ENCODE measurements at regions not wholly inside any gene's neighbourhood (a gene's known extent, or its start where the extent isn't known, plus 50 kb on each side); places are given as distances from the start of the nearest gene placed in this dataset.
A peak's percentile ranks its signal among the peaks of the same experiment; 100 is the strongest.
"Not testable (repeated sequence)": the region's sequence is repeated elsewhere in the genome, so short reads cannot be mapped to it uniquely, and the experiment has no call there.

GRCh38 chr5:110258460-110259216, 467.8 kb downstream of the TMEM232 start:
- peak; percentile 90 for DNase-seq

- no peak for DNase-seq
Measured at GRCh38 chr5:110262749-110263148, 463.7 kb downstream of the TMEM232 start.

- DNase-seq: no peak
Measured at GRCh38 chr5:110264661-110265060, 461.8 kb downstream of the TMEM232 start.

GRCh38 chr5:110265162-110265561, 461.3 kb downstream of the TMEM232 start:
- DNase-seq: no peak

GRCh38 chr5:110267714-110268113, 458.8 kb downstream of the TMEM232 start:
- no peak for DNase-seq

- no peak for DNase-seq
Measured at GRCh38 chr5:110268283-110268682, 458.2 kb downstream of the TMEM232 start.

- no peak for DNase-seq
Measured at GRCh38 chr5:110268985-110269384, 457.5 kb downstream of the TMEM232 start.

- DNase-seq: no peak
Measured at GRCh38 chr5:110269478-110270142, 456.9 kb downstream of the TMEM232 start.

GRCh38 chr5:110275878-110276277, 450.6 kb downstream of the TMEM232 start:
- DNase-seq: no peak

GRCh38 chr5:110278449-110278848, 448.0 kb downstream of the TMEM232 start:
- not testable (repeated sequence) for DNase-seq

- DNase-seq: not testable (repeated sequence)
Measured at GRCh38 chr5:110284121-110284520, 442.4 kb downstream of the TMEM232 start.

GRCh38 chr5:110288766-110289511, 437.5 kb downstream of the TMEM232 start:
- DNase-seq: no peak

- DNase-seq: no peak
Measured at GRCh38 chr5:110289512-110289810, 437.0 kb downstream of the TMEM232 start.

- no peak for DNase-seq
Measured at GRCh38 chr5:110290542-110290941, 435.9 kb downstream of the TMEM232 start.

- no peak for DNase-seq
Measured at GRCh38 chr5:110294281-110294680, 432.2 kb downstream of the TMEM232 start.

- no peak for DNase-seq
Measured at GRCh38 chr5:110297152-110297670, 429.3 kb downstream of the TMEM232 start.

- DNase-seq: no peak
Measured at GRCh38 chr5:110304176-110304575, 422.3 kb downstream of the TMEM232 start.

- DNase-seq: peak; percentile 7
Measured at GRCh38 chr5:110306650-110307049, 419.8 kb downstream of the TMEM232 start.

- no peak for DNase-seq
Measured at GRCh38 chr5:110309222-110309621, 417.2 kb downstream of the TMEM232 start.

GRCh38 chr5:110316566-110316965, 409.9 kb downstream of the TMEM232 start:
- not testable (repeated sequence) for DNase-seq

GRCh38 chr5:110321117-110321516, 405.4 kb downstream of the TMEM232 start:
- DNase-seq: no peak

- peak; percentile 38 for DNase-seq
Measured at GRCh38 chr5:110323357-110323756, 403.1 kb downstream of the TMEM232 start.

- no peak for DNase-seq
Measured at GRCh38 chr5:110323832-110324231, 402.6 kb downstream of the TMEM232 start.

GRCh38 chr5:110324876-110325275, 401.6 kb downstream of the TMEM232 start:
- no peak for DNase-seq

Measured in DMS53 (cell line).